RWPE2 (cell line): ENCODE measurements at regions not wholly inside any gene's neighbourhood (a gene's known extent, or its start where the extent isn't known, plus 50 kb on each side); places are given as distances from the start of the nearest gene placed in this dataset.

Experiments used
- ATAC-seq: fragments of 200-7000 bp; cut with Tn5 transposase; 3 replicates; pipeline ENCODE4 v1.9.1; 2021; ENCODE audit warnings: low read depth
- DNase-seq: peaks from one replicate; pipeline ENCODE4 v3.0.0-alpha.2; 2020; ENCODE audit warnings: low spot score
- H3K27ac ChIP-seq: fragments of 450-650 bp; 2 replicates; pipeline ENCODE4 v1.5.1; 2017; ENCODE audit warnings: mild to moderate bottlenecking; ENCODE audit not compliant: poor library complexity, severe bottlenecking
- H3K27me3 ChIP-seq: fragments of 250-450 bp; sonication (Bioruptor Pico); 2 replicates; pipeline ENCODE4 v1.5.1; 2021; ENCODE audit warnings: mild to moderate bottlenecking, moderate library complexity; ENCODE audit not compliant: insufficient read depth, poor library complexity, severe bottlenecking
- H3K36me3 ChIP-seq: fragments of 250-450 bp; sonication (Bioruptor Pico); 2 replicates; pipeline ENCODE4 v1.5.1; 2020; ENCODE audit warnings: low read depth, mild to moderate bottlenecking, moderate library complexity
- H3K4me1 ChIP-seq: fragments of 250-450 bp; sonication (Bioruptor Pico); 2 replicates; pipeline ENCODE4 v1.5.1; 2021; ENCODE audit warnings: mild to moderate bottlenecking, moderate library complexity; ENCODE audit not compliant: insufficient read depth, poor library complexity, severe bottlenecking
- H3K4me3 ChIP-seq: fragments of 250-450 bp; sonication (Bioruptor Pico); 2 replicates; pipeline ENCODE4 v1.5.1; 2021; ENCODE audit warnings: mild to moderate bottlenecking, moderate library complexity; ENCODE audit not compliant: severe bottlenecking
- H3K9me3 ChIP-seq: fragments of 250-450 bp; sonication (Bioruptor Pico); 2 replicates; pipeline ENCODE4 v1.5.1; 2021; ENCODE audit warnings: mild to moderate bottlenecking, moderate library complexity; ENCODE audit not compliant: severe bottlenecking
- TF ChIP-seq, protein P1 (sequence below): fragments of 450-650 bp; IDR thresholded peaks from one replicate; pipeline ENCODE4 v1.5.1; 2017; ENCODE audit warnings: mild to moderate bottlenecking, moderate library complexity; ENCODE audit not compliant: poor library complexity, severe bottlenecking

DNA sequence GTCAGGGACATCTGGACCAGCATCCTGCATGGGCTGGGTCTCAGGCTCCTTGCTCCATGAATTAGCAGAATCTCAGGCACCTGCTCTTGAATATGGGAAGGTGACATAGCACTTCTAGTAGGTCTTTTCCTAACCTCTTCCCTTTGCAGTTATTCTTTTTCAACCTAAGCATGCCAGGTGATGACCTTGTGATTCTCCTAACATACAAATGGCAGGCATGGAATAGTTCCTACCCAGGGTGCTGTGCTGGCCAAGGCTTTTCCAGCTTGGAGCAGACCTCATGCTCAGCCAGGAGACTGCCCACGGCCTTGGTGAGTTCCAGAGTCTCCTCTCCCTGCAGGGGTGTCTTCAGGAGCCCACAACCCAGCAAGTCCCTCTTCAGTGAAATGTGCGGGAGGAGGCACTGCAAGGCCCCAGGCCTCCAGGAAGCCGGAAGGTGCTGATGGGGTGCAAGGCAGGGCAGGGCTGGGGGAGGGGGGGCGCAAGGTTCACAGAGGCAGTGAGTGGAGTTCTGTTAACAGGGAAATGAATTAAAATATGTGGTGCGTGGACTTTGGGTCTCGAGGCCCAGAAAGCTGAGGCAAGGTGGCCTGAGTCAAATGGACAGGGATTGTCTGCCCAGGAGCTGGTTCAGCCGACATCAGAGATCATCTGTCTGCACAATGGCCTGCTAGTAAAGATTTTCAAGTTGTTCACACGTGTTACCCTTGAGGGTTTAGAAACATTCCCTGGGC lies 75.9 kb upstream of the SEPTIN5 start:
- Histone ChIP-seq H3K4me1 (no peaks in the 10 kb centered on the region), H3K36me3 (no peaks in the 10 kb centered on the region), H3K27me3 (no peaks in the 10 kb centered on the region), H3K27ac (no peak overlapping the region), H3K9me3 (no peaks in the 10 kb centered on the region), H3K4me3 (no peak overlapping the region)
- DNase-seq = no peak
- ATAC-seq = no peak
- TF ChIP-seq, protein P1, sequence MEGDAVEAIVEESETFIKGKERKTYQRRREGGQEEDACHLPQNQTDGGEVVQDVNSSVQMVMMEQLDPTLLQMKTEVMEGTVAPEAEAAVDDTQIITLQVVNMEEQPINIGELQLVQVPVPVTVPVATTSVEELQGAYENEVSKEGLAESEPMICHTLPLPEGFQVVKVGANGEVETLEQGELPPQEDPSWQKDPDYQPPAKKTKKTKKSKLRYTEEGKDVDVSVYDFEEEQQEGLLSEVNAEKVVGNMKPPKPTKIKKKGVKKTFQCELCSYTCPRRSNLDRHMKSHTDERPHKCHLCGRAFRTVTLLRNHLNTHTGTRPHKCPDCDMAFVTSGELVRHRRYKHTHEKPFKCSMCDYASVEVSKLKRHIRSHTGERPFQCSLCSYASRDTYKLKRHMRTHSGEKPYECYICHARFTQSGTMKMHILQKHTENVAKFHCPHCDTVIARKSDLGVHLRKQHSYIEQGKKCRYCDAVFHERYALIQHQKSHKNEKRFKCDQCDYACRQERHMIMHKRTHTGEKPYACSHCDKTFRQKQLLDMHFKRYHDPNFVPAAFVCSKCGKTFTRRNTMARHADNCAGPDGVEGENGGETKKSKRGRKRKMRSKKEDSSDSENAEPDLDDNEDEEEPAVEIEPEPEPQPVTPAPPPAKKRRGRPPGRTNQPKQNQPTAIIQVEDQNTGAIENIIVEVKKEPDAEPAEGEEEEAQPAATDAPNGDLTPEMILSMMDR = no peak

DNA sequence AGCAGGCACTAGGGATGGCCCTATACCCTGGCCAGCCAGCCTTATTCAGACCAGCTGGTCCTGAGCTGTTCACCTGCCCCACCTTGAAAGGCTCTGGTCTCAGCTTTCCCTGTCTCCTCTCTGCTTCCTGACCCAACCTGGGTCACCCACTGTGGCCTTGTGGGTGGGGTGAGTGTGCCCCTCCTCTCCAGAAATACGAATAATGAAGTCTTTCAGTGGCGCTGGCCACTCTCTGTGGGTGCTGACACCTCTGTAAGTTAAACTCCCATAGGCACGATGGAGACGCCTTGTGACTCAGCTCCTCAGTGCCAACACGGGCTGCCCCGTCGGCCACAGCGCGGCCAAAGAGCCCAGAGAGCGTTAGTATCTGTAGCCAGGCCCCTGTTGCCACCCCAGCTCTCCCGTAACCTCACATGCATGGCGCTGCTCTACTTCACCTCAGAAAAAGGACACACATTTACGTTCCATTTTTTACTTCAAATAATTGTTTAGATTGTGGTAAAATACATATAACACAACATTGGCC lies 74.6 kb upstream of the SEPTIN5 start:
- Histone ChIP-seq H3K4me1 (no peaks in the 10 kb centered on the region), H3K27ac (no peak overlapping the region), H3K36me3 (no peaks in the 10 kb centered on the region), H3K9me3 (no peaks in the 10 kb centered on the region), H3K4me3 (no peak overlapping the region), H3K27me3 (no peaks in the 10 kb centered on the region)
- DNase-seq = no peak
- no peak for ATAC-seq
- TF ChIP-seq, protein P1 = no peak

DNA sequence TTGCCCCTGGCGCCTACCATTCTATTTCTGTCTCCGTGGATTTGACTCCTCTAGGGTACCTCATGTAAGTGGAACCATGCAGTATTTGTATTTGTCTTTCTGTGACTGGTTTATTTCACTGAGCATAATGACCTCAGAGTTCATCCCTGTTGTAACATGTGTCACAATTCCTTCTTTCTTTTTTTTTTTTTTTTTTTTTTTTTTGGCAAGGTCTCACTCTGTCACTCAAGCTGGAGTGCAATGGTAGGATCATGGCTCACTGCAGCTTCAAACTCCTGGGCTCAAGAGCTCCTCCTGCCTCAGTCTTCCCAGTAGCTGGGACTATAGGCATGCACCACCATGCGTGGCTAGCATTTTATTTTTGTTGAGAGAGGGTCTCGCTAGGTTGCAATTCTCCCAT lies 74.0 kb upstream of the SEPTIN5 start:
- Histone ChIP-seq H3K4me3 (no peak overlapping the region), H3K4me1 (no peaks in the 10 kb centered on the region), H3K36me3 (no peaks in the 10 kb centered on the region), H3K27ac (no peak overlapping the region), H3K27me3 (no peaks in the 10 kb centered on the region), H3K9me3 (no peaks in the 10 kb centered on the region)
- ATAC-seq = no peak
- DNase-seq = no peak
- TF ChIP-seq, protein P1 = no peak

DNA sequence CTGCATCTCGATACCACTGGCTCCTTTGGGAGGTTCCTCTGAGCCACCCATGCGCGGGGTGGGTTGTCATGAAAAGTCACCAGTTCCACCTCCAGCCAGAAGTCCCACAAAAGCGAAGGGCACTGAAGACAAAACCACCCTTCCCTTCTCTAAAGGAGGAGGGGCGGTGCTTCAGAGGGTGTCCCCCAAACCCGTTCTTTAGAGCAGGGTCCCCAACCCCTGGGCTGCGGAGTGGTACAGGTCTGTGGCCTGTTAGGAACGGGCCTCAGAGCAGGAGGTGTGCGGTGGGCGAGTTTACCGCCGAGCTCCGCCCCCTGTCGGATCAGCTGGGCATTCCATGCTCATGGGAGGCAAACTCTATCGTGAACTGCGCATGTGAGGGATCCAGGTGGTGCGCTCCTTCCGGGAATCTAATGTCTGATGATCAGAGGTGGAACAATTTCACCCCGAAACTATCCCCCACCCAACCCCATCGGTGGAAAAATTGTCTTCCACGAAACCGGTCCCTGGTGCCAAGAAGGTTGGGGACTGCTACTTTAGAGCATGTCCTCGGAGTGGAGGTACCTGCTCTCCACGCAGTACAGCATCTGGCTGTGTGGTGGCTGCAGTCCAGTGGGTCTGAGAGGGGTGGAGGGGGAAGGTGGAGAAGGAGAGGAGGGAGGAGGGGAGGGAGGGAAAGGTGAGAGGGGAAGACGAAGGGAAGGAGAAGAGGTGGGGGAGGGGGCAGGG lies 72.9 kb upstream of the SEPTIN5 start:
- Histone ChIP-seq H3K4me3 (no peak overlapping the region), H3K36me3 (no peaks in the 10 kb centered on the region), H3K27ac (no peak overlapping the region), H3K4me1 (no peaks in the 10 kb centered on the region), H3K27me3 (no peaks in the 10 kb centered on the region), H3K9me3 (no peaks in the 10 kb centered on the region)
- peak; percentile 21 for DNase-seq
- TF ChIP-seq, protein P1 = peak; percentile 31
- ATAC-seq = peak; percentile 64; the same call in 2 of the 3 replicates

DNA sequence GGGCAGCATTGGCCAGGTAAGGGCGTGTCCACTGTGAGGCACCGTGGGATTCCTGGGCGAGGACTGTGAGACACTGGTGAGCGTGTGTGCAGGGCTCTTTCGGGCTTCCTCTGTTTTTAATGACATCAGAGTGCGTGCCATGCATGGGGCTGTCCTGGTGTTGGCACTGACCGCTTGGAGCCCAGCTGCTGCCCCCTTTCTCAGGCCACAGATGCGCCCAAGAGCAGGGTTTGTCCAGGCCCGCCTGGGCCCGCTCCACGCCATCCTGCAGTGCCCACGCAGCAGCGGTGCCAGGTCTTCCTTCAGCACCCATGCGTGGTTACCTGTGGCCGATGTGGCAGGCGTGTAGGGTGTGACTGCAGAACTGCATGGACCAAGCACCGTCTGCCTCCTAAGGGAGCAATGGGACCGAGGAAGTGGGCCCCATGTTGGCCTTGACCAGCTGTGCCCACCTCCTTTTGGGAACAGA lies 72.3 kb upstream of the SEPTIN5 start:
- H3K27me3 ChIP-seq = no peaks in the 10 kb centered on the region
- no peak overlapping the region for H3K4me3 ChIP-seq
- TF ChIP-seq, protein P1 = no peak

More for the DNA sequence above, 72.3 kb upstream of the SEPTIN5 start:
- ATAC-seq (no peak), DNase-seq (no peak)
- H3K27ac ChIP-seq = no peak overlapping the region
- no peaks in the 10 kb centered on the region for H3K36me3 ChIP-seq
- H3K4me1 ChIP-seq = no peaks in the 10 kb centered on the region
- peaks cover 4% of the 10 kb centered on the region for H3K9me3 ChIP-seq
